ENCODE measurements at regions not wholly inside any gene's neighbourhood (a gene's known extent, or its start where the extent isn't known, plus 50 kb on each side); places are given as distances from the start of the nearest gene placed in this dataset.

GRCh38 chr2:60679036-60679780 lies 76.9 kb upstream of the PAPOLG start:
- TF ChIP-seq CTCF (IDR thresholded peaks at IDR 0.05), result no peak
- TF ChIP-seq EZH2 (IDR thresholded peaks at IDR 0.05; ENCODE audit: borderline replicate concordance, insufficient read depth, low read depth, low read length, poor library complexity, severe bottlenecking), result no peak
